HEK293 (cell line): ENCODE measurements at regions not wholly inside any gene's neighbourhood (a gene's known extent, or its start where the extent isn't known, plus 50 kb on each side); places are given as distances from the start of the nearest gene placed in this dataset.

Experiments used
- CTCF ChIA-PET: fragments of 350-600 bp; formaldehyde crosslinking; extraction: SDS; loops from one replicate; lab custom pipeline; 2021; ENCODE audit warnings: antibody characterized with exemption; lab: Yijun Ruan, JAX
- POLR2A ChIA-PET: fragments of 300-600 bp; formaldehyde crosslinking; extraction: SDS; loops from one replicate; lab custom pipeline; 2020; ENCODE audit warnings: antibody characterized with exemption, inconsistent platforms; lab: Yijun Ruan, JAX
- H3K27ac ChIP-seq: fragments of 200-500 bp; sonication (Bioruptor generic); 2 replicates; pipeline ENCODE4 v1.5.1; 2014; ENCODE audit warnings: low read depth, low read length, control low read depth, inconsistent platforms; ENCODE audit errors: extremely low read depth
- H3K36me3 ChIP-seq, 2 experiments: fragments of 200-500 bp in 1 of 2; sonication (Bioruptor generic) in 1 of 2; 1 replicate in 1 of 2; 2 replicates in 1 of 2; pipeline ENCODE4 v1.5.1; 2014 to 2017; ENCODE audit warnings: inconsistent platforms in 2 of 2, low read length in 2 of 2; ENCODE audit not compliant: control insufficient read depth in 2 of 2, insufficient read depth in 1 of 2
- H3K4me1 ChIP-seq: fragments of 200-500 bp; sonication (Bioruptor generic); 2 replicates; pipeline ENCODE4 v1.5.1; 2014; ENCODE audit warnings: mild to moderate bottlenecking, low read length, inconsistent platforms; ENCODE audit not compliant: control insufficient read depth, insufficient read depth
- H3K4me3 ChIP-seq: 2 replicates; pipeline ENCODE4 v1.5.1; 2011; ENCODE audit warnings: low read depth, mild to moderate bottlenecking, control low read depth, low read length, moderate library complexity
- H3K9me3 ChIP-seq: fragments of 200-500 bp; sonication (Bioruptor generic); 2 replicates; pipeline ENCODE4 v1.5.1; 2014; ENCODE audit warnings: low read depth, low read length, inconsistent platforms; ENCODE audit not compliant: control insufficient read depth, insufficient read depth
- FEZF1 ChIP-seq: fragments of 450-650 bp; formaldehyde crosslinking; IDR thresholded peaks from 2 replicates; pipeline ENCODE4 v1.5.1; 2016; ENCODE audit warnings: missing biosample characterization, missing genetic modification characterization
- HOXD13 ChIP-seq: sonication (generic); formaldehyde crosslinking; IDR thresholded peaks from 2 replicates; pipeline ENCODE4 v1.8.0; 2022; ENCODE audit warnings: missing genetic modification reagents, borderline replicate concordance
- KLF9 ChIP-seq: fragments of 450-650 bp; formaldehyde crosslinking; IDR thresholded peaks from 2 replicates; pipeline ENCODE4 v1.5.1; 2016; ENCODE audit warnings: missing biosample characterization, missing genetic modification characterization, low read depth
- YY2 ChIP-seq: fragments of 450-650 bp; formaldehyde crosslinking; IDR thresholded peaks from 2 replicates; pipeline ENCODE4 v1.5.1; 2016; ENCODE audit warnings: missing biosample characterization, missing genetic modification characterization
- ZBTB17 ChIP-seq: fragments of 450-650 bp; formaldehyde crosslinking; IDR thresholded peaks from 2 replicates; pipeline ENCODE4 v1.5.1; 2016; ENCODE audit warnings: missing biosample characterization, missing genetic modification characterization
- ZNF132 ChIP-seq: fragments of 450-650 bp; formaldehyde crosslinking; IDR thresholded peaks from 2 replicates; pipeline ENCODE4 v1.5.1; 2017; ENCODE audit warnings: missing biosample characterization, missing genetic modification characterization, borderline replicate concordance
- ZNF184 ChIP-seq: fragments of 450-650 bp; IDR thresholded peaks from 2 replicates; pipeline ENCODE4 v1.5.1; 2018; ENCODE audit warnings: missing biosample characterization, mild to moderate bottlenecking, missing genetic modification characterization
- ZNF239 ChIP-seq: fragments of 450-650 bp; formaldehyde crosslinking; IDR thresholded peaks from 2 replicates; pipeline ENCODE4 v1.5.1; 2016; ENCODE audit warnings: missing biosample characterization, missing genetic modification characterization
- ZNF266 ChIP-seq: fragments of 450-650 bp; formaldehyde crosslinking; IDR thresholded peaks from 2 replicates; pipeline ENCODE4 v1.5.1; 2016; ENCODE audit warnings: missing biosample characterization, missing genetic modification characterization, low read depth
- ZNF366 ChIP-seq: fragments of 450-650 bp; formaldehyde crosslinking; conservative IDR thresholded peaks from 2 replicates; pipeline ENCODE4 v1.5.1; 2016; ENCODE audit warnings: missing biosample characterization, missing genetic modification characterization
- ZNF48 ChIP-seq: fragments of 450-650 bp; formaldehyde crosslinking; IDR thresholded peaks from 2 replicates; pipeline ENCODE4 v1.5.1; 2016; ENCODE audit warnings: missing biosample characterization, missing genetic modification characterization
- ZNF843 ChIP-seq: fragments of 450-650 bp; formaldehyde crosslinking; IDR thresholded peaks from 2 replicates; pipeline ENCODE4 v1.5.1; 2016; ENCODE audit warnings: missing biosample characterization, missing genetic modification characterization
- TF ChIP-seq, protein P1 (sequence below): fragments of 450-650 bp; formaldehyde crosslinking; IDR thresholded peaks from 2 replicates; pipeline ENCODE4 v1.5.1; 2016; ENCODE audit warnings: missing biosample characterization, missing genetic modification characterization, borderline replicate concordance
- TF ChIP-seq, protein P2 (sequence below): fragments of 450-650 bp; formaldehyde crosslinking; IDR thresholded peaks from 2 replicates; pipeline ENCODE4 v1.5.1; 2016; ENCODE audit warnings: missing biosample characterization, missing genetic modification characterization
- TF ChIP-seq, protein P3 (sequence below): sonication (generic); formaldehyde crosslinking; IDR thresholded peaks from 2 replicates; pipeline ENCODE4 v1.8.1; 2022; ENCODE audit warnings: mild to moderate bottlenecking, moderate library complexity, missing genetic modification reagents
- TF ChIP-seq, protein P4 (sequence below): fragments of 450-650 bp; formaldehyde crosslinking; IDR thresholded peaks from 2 replicates; pipeline ENCODE4; 2016; ENCODE audit warnings: missing biosample characterization, missing genetic modification characterization
- TF ChIP-seq, protein P5 (sequence below): fragments of 450-650 bp; formaldehyde crosslinking; IDR thresholded peaks from 2 replicates; pipeline ENCODE4 v1.5.1; 2016; ENCODE audit warnings: missing biosample characterization, missing genetic modification characterization
- TF ChIP-seq, protein P6 (sequence below): fragments of 450-650 bp; formaldehyde crosslinking; IDR thresholded peaks from 2 replicates; pipeline ENCODE4 v1.5.1; 2016; ENCODE audit warnings: missing biosample characterization, missing genetic modification characterization

DNA sequence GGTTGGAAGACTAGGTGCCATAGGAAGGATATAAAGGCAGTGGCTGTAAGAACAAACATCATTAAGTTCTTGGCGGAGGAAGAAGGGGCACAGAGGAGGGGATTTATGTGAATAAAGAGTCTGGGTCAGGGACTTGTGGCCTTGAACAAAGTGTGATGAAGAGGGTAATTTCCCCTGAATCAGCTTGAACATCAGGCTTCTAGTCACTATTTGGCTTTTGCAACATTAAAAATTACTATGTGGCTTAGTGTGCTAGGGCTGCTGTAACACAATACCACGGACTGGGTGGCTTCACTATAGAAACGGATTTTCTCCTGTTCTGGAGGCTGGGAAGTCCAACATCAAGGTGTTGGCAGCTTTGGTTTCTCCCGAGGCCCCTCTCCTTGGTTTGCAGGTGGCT, 70.5 kb upstream of the CNIH3 start:
- no peaks in the 10 kb centered on the region for H3K9me3 ChIP-seq
- TF ChIP-seq, protein P1, sequence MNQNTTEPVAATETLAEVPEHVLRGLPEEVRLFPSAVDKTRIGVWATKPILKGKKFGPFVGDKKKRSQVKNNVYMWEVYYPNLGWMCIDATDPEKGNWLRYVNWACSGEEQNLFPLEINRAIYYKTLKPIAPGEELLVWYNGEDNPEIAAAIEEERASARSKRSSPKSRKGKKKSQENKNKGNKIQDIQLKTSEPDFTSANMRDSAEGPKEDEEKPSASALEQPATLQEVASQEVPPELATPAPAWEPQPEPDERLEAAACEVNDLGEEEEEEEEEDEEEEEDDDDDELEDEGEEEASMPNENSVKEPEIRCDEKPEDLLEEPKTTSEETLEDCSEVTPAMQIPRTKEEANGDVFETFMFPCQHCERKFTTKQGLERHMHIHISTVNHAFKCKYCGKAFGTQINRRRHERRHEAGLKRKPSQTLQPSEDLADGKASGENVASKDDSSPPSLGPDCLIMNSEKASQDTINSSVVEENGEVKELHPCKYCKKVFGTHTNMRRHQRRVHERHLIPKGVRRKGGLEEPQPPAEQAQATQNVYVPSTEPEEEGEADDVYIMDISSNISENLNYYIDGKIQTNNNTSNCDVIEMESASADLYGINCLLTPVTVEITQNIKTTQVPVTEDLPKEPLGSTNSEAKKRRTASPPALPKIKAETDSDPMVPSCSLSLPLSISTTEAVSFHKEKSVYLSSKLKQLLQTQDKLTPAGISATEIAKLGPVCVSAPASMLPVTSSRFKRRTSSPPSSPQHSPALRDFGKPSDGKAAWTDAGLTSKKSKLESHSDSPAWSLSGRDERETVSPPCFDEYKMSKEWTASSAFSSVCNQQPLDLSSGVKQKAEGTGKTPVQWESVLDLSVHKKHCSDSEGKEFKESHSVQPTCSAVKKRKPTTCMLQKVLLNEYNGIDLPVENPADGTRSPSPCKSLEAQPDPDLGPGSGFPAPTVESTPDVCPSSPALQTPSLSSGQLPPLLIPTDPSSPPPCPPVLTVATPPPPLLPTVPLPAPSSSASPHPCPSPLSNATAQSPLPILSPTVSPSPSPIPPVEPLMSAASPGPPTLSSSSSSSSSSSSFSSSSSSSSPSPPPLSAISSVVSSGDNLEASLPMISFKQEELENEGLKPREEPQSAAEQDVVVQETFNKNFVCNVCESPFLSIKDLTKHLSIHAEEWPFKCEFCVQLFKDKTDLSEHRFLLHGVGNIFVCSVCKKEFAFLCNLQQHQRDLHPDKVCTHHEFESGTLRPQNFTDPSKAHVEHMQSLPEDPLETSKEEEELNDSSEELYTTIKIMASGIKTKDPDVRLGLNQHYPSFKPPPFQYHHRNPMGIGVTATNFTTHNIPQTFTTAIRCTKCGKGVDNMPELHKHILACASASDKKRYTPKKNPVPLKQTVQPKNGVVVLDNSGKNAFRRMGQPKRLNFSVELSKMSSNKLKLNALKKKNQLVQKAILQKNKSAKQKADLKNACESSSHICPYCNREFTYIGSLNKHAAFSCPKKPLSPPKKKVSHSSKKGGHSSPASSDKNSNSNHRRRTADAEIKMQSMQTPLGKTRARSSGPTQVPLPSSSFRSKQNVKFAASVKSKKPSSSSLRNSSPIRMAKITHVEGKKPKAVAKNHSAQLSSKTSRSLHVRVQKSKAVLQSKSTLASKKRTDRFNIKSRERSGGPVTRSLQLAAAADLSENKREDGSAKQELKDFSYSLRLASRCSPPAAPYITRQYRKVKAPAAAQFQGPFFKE (tag by site-specific recombination): no peak
- TF ChIP-seq ZNF48 (tag by site-specific recombination): no peak
- no peak for TF ChIP-seq ZBTB17 (tag by site-specific recombination)
- no peak for TF ChIP-seq YY2 (tag by site-specific recombination)
- no peak for TF ChIP-seq ZNF366 (tag by site-specific recombination)
- TF ChIP-seq KLF9 (tag by site-specific recombination): no peak
- TF ChIP-seq ZNF132 (tag by site-specific recombination): no peak
- TF ChIP-seq, protein P2, sequence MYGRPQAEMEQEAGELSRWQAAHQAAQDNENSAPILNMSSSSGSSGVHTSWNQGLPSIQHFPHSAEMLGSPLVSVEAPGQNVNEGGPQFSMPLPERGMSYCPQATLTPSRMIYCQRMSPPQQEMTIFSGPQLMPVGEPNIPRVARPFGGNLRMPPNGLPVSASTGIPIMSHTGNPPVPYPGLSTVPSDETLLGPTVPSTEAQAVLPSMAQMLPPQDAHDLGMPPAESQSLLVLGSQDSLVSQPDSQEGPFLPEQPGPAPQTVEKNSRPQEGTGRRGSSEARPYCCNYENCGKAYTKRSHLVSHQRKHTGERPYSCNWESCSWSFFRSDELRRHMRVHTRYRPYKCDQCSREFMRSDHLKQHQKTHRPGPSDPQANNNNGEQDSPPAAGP (tag by site-specific recombination): no peak
- TF ChIP-seq FEZF1 (tag by site-specific recombination): no peak
- no peak for TF ChIP-seq ZNF266 (tag by site-specific recombination)
- TF ChIP-seq, protein P3, sequence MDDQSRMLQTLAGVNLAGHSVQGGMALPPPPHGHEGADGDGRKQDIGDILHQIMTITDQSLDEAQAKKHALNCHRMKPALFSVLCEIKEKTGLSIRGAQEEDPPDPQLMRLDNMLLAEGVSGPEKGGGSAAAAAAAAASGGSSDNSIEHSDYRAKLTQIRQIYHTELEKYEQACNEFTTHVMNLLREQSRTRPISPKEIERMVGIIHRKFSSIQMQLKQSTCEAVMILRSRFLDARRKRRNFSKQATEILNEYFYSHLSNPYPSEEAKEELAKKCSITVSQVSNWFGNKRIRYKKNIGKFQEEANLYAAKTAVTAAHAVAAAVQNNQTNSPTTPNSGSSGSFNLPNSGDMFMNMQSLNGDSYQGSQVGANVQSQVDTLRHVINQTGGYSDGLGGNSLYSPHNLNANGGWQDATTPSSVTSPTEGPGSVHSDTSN (CRISPR knock-in tag): no peak
- TF ChIP-seq, all 188 proteins: peak for 0
- Histone ChIP-seq H3K4me3 (no peak overlapping the region), H3K4me1 (peaks cover 24% of the 10 kb centered on the region), H3K36me3 (no peaks in the 10 kb centered on the region), H3K27ac (no peak overlapping the region)
- ChIA-PET POLR2A (no interaction called here), CTCF (interaction anchor here (0.6 to 5.9 kb wide), 4 partner anchors 15 to 307 kb away, joined by 4 to 39 read pairs (median 11); no protein-coding TSS in a partner anchor)

DNA sequence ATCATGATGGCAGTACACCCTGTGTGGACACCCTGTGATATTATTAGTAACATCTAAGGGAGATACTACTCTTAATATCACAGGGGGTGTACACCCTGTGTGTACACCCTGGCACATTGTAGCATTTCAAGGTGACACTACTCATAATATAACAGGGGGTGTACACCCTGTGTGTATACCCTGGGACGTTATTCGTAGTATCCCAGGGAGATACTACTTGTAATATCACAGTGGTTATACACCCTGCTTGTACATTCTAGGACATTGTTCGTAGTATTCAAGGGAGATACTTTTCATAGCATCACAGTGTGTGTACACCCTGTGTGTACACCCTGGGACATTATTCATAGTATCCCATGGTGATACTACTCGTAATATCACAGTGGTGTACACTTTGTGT, 67.4 kb upstream of the CNIH3 start:
- H3K36me3 ChIP-seq: no peaks in the 10 kb centered on the region
- TF ChIP-seq, protein P3 (CRISPR knock-in tag): no peak
- no peak for TF ChIP-seq ZNF184 (tag by site-specific recombination)
- TF ChIP-seq, protein P4, sequence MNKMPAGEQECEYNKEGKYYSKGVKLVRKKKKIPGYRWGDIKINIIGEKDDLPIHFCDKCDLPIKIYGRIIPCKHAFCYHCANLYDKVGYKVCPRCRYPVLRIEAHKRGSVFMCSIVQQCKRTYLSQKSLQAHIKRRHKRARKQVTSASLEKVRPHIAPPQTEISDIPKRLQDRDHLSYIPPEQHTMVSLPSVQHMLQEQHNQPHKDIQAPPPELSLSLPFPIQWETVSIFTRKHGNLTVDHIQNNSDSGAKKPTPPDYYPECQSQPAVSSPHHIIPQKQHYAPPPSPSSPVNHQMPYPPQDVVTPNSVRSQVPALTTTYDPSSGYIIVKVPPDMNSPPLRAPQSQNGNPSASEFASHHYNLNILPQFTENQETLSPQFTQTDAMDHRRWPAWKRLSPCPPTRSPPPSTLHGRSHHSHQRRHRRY: no peak
- TF ChIP-seq, protein P5, sequence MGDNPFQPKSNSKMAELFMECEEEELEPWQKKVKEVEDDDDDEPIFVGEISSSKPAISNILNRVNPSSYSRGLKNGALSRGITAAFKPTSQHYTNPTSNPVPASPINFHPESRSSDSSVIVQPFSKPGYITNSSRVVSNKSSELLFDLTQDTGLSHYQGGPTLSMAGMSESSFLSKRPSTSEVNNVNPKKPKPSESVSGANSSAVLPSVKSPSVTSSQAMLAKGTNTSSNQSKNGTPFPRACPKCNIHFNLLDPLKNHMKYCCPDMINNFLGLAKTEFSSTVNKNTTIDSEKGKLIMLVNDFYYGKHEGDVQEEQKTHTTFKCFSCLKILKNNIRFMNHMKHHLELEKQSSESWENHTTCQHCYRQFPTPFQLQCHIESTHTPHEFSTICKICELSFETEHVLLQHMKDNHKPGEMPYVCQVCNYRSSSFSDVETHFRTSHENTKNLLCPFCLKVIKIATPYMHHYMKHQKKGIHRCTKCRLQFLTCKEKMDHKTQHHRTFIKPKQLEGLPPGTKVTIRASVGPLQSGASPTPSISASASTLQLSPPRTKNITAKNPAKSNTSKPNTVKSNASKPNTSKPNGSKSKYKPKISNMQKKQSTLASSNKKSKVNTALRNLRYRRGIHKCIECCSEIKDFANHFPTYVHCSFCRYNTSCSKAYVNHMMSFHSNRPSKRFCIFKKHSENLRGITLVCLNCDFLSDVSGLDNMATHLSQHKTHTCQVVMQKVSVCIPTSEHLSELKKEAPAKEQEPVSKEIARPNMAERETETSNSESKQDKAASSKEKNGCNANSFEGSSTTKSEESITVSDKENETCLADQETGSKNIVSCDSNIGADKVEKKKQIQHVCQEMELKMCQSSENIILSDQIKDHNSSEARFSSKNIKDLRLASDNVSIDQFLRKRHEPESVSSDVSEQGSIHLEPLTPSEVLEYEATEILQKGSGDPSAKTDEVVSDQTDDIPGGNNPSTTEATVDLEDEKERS (tag by site-specific recombination): no peak
- TF ChIP-seq ZNF843 (tag by site-specific recombination): no peak
- TF ChIP-seq HOXD13 (CRISPR knock-in tag): no peak
- TF ChIP-seq ZNF239 (tag by site-specific recombination): no peak
- TF ChIP-seq, protein P6, sequence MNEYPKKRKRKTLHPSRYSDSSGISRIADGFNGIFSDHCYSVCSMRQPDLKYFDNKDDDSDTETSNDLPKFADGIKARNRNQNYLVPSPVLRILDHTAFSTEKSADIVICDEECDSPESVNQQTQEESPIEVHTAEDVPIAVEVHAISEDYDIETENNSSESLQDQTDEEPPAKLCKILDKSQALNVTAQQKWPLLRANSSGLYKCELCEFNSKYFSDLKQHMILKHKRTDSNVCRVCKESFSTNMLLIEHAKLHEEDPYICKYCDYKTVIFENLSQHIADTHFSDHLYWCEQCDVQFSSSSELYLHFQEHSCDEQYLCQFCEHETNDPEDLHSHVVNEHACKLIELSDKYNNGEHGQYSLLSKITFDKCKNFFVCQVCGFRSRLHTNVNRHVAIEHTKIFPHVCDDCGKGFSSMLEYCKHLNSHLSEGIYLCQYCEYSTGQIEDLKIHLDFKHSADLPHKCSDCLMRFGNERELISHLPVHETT (tag by site-specific recombination): no peak
- no peaks in the 10 kb centered on the region for H3K9me3 ChIP-seq
- H3K4me3 ChIP-seq: no peak overlapping the region
- CTCF ChIA-PET: no interaction called here
- peaks cover 2% of the 10 kb centered on the region for H3K4me1 ChIP-seq
- POLR2A ChIA-PET: no interaction called here
- H3K27ac ChIP-seq: no peak overlapping the region
